ENCODE measurements at regions not wholly inside any gene's neighbourhood (a gene's known extent, or its start where the extent isn't known, plus 50 kb on each side); places are given as distances from the start of the nearest gene placed in this dataset.

DNA sequence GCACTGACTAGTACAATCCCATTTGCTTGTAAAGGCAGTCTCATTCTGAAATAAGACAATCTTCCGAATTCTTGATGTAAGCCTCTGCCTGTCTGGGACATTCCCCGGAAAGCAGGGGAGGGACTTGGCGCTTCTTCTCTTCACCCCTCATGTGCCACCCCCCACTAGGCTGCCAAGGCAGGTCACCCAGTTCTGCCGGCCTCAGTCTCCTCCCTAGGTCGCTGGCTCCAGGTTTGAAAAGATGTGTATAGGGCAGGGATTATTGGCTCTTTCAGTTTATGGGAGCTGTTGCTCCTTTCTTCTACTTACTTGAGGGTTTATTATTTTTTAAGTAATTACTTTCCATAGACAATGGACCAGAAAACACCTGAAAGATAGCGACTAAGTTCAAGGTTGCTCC, 158.1 kb upstream of the RPS6KA2 start:
- no peak for TF ChIP-seq POLR2AphosphoS5 (IDR thresholded peaks at IDR 0.05)
- TF ChIP-seq, protein P1, sequence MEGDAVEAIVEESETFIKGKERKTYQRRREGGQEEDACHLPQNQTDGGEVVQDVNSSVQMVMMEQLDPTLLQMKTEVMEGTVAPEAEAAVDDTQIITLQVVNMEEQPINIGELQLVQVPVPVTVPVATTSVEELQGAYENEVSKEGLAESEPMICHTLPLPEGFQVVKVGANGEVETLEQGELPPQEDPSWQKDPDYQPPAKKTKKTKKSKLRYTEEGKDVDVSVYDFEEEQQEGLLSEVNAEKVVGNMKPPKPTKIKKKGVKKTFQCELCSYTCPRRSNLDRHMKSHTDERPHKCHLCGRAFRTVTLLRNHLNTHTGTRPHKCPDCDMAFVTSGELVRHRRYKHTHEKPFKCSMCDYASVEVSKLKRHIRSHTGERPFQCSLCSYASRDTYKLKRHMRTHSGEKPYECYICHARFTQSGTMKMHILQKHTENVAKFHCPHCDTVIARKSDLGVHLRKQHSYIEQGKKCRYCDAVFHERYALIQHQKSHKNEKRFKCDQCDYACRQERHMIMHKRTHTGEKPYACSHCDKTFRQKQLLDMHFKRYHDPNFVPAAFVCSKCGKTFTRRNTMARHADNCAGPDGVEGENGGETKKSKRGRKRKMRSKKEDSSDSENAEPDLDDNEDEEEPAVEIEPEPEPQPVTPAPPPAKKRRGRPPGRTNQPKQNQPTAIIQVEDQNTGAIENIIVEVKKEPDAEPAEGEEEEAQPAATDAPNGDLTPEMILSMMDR (IDR thresholded peaks at IDR 0.05), result no peak
- no peak for TF ChIP-seq EP300 (IDR thresholded peaks at IDR 0.05)
- TF ChIP-seq POLR2A (IDR thresholded peaks at IDR 0.05), result no peak
